ENCODE measurements at regions not wholly inside any gene's neighbourhood (a gene's known extent, or its start where the extent isn't known, plus 50 kb on each side); places are given as distances from the start of the nearest gene placed in this dataset.

GRCh38 chr3:30228302-30228631 is 378.1 kb upstream of the TGFBR2 start:
- no peak for TF ChIP-seq CTCF (IDR thresholded peaks at IDR 0.05)
- no peak for TF ChIP-seq POLR2A (IDR thresholded peaks at IDR 0.05)
